Mesothelial cell of epicardium (in vitro differentiated cells): ENCODE measurements at regions not wholly inside any gene's neighbourhood (a gene's known extent, or its start where the extent isn't known, plus 50 kb on each side); places are given as distances from the start of the nearest gene placed in this dataset.

Source experiments
- DNase-seq, 2 experiments: peaks; one replicate each; pipeline ENCODE4 v3.0.0; 2021; ENCODE audit warnings: low spot score in 2 of 2; ENCODE audit not compliant: unreplicated experiment in 2 of 2
- H3K27ac Mint-ChIP-seq: 2 replicates; pipeline ENCODE4 v1.8.0; 2021; ENCODE audit warnings: mixed read lengths
- H3K27me3 Mint-ChIP-seq: 2 replicates; pipeline ENCODE4 v1.8.0; 2021; ENCODE audit warnings: low read depth, mixed read lengths
- H3K36me3 Mint-ChIP-seq: 2 replicates; pipeline ENCODE4 v1.8.0; 2021; ENCODE audit warnings: mixed read lengths
- H3K4me1 Mint-ChIP-seq: 2 replicates; pipeline ENCODE4 v1.8.0; 2021; ENCODE audit warnings: mixed read lengths
- H3K4me3 Mint-ChIP-seq: 2 replicates; pipeline ENCODE4 v1.8.0; 2021; ENCODE audit warnings: mild to moderate bottlenecking, moderate library complexity, mixed read lengths
- H3K9me3 Mint-ChIP-seq: 2 replicates; pipeline ENCODE4 v1.8.0; 2021; ENCODE audit warnings: mixed read lengths
- CTCF ChIP-seq: fragments of 200-600 bp; sonication (generic); IDR thresholded peaks from one replicate; pipeline ENCODE4 v1.5.0; 2021; ENCODE audit warnings: antibody characterized with exemption; ENCODE audit not compliant: unreplicated experiment

- DNase-seq = peak in 1 of 2 experiments; percentile 13
- Mint-ChIP-seq H3K27ac (no peak overlapping the region), H3K9me3 (peaks cover 11% of the 10 kb centered on the region), H3K4me3 (no peak overlapping the region), H3K27me3 (peaks cover 18% of the 10 kb centered on the region), H3K36me3 (no peaks in the 10 kb centered on the region), H3K4me1 (no peaks in the 10 kb centered on the region)
- TF ChIP-seq CTCF = no peak
Measured at GRCh38 chr22:49690454-49690853, 137.2 kb downstream of the BRD1 start.

GRCh38 chr22:49689858-49690257, 137.8 kb downstream of the BRD1 start:
- peaks cover 23% of the 10 kb centered on the region for H3K27me3 Mint-ChIP-seq
- H3K4me1 Mint-ChIP-seq = no peaks in the 10 kb centered on the region
- H3K9me3 Mint-ChIP-seq = peaks cover 11% of the 10 kb centered on the region
- no peak overlapping the region for H3K4me3 Mint-ChIP-seq
- no peak for TF ChIP-seq CTCF
- peak in 1 of 2 experiments; percentile 30 for DNase-seq
- H3K36me3 Mint-ChIP-seq = no peaks in the 10 kb centered on the region
- no peak overlapping the region for H3K27ac Mint-ChIP-seq

- no peak for TF ChIP-seq CTCF
- H3K9me3 Mint-ChIP-seq = peaks cover 11% of the 10 kb centered on the region
- H3K4me1 Mint-ChIP-seq = no peaks in the 10 kb centered on the region
- H3K27me3 Mint-ChIP-seq = peaks cover 27% of the 10 kb centered on the region
- H3K27ac Mint-ChIP-seq = no peak overlapping the region
- DNase-seq = no peak
- no peaks in the 10 kb centered on the region for H3K36me3 Mint-ChIP-seq
- no peak overlapping the region for H3K4me3 Mint-ChIP-seq
Measured at GRCh38 chr22:49689255-49689770, 138.4 kb downstream of the BRD1 start.

- DNase-seq = peak in 1 of 2 experiments; percentile 24
- Mint-ChIP-seq H3K4me3 (no peak overlapping the region), H3K27ac (no peak overlapping the region), H3K27me3 (peaks cover 31% of the 10 kb centered on the region), H3K36me3 (no peaks in the 10 kb centered on the region), H3K4me1 (no peaks in the 10 kb centered on the region), H3K9me3 (peaks cover 11% of the 10 kb centered on the region)
- no peak for TF ChIP-seq CTCF
Measured at GRCh38 chr22:49688516-49689254, 139.0 kb downstream of the BRD1 start.

GRCh38 chr22:49687786-49688515, 139.7 kb downstream of the BRD1 start:
- no peak for TF ChIP-seq CTCF
- DNase-seq = peak in 1 of 2 experiments; percentile 37
- Mint-ChIP-seq H3K27me3 (peaks cover 38% of the 10 kb centered on the region), H3K27ac (no peak overlapping the region), H3K36me3 (no peaks in the 10 kb centered on the region), H3K9me3 (peaks cover 11% of the 10 kb centered on the region), H3K4me1 (no peaks in the 10 kb centered on the region), H3K4me3 (no peak overlapping the region)
